Transverse colon (tissue), 4 donors: ENCODE measurements at regions not wholly inside any gene's neighbourhood (a gene's known extent, or its start where the extent isn't known, plus 50 kb on each side); places are given as distances from the start of the nearest gene placed in this dataset.

Experiments
- DNase-seq: peaks from one replicate; pipeline ENCODE4 v3.0.0-alpha.2; 2019
- H3K27ac ChIP-seq, 4 donors: fragments of 200-600 bp; sonication (generic); 2 replicates each; pipeline ENCODE4 v1.5.1; 2016 to 2018; ENCODE audit warnings: inconsistent platforms in 4 of 4
- H3K27me3 ChIP-seq: fragments of 200-600 bp; sonication (generic); 2 replicates; pipeline ENCODE4 v1.5.1; 2017; ENCODE audit warnings: inconsistent platforms
- H3K36me3 ChIP-seq, 4 donors: fragments of 200-600 bp; sonication (generic); 2 replicates each; pipeline ENCODE4 v1.5.1; 2017 to 2019; ENCODE audit warnings: inconsistent platforms in 4 of 4
- H3K4me1 ChIP-seq, 4 donors: fragments of 200-600 bp; sonication (generic); 2 replicates each; pipeline ENCODE4 v1.5.1; 2017 to 2020; ENCODE audit warnings: inconsistent platforms in 4 of 4
- H3K4me3 ChIP-seq, 4 donors: fragments of 200-600 bp; sonication (generic); 1 replicate in 1 of 4; 2 replicates in 3 of 4; pipeline versions ENCODE4 v1.5.1 to v1.6.1; 2017 to 2019; ENCODE audit warnings: inconsistent platforms in 4 of 4
- H3K9me3 ChIP-seq, 2 donors: fragments of 200-600 bp; sonication (generic); 2 replicates each; pipeline ENCODE4 v1.5.1; 2017 to 2019; ENCODE audit warnings: inconsistent platforms in 2 of 2
- CTCF ChIP-seq, 5 experiments: fragments of 200-600 bp in 3 of 5; fragments of 450-650 bp in 2 of 5; sonication (generic) in 3 of 5; IDR thresholded peaks; 1 replicate in 2 of 5; 2 replicates in 3 of 5; pipeline ENCODE4 v1.5.1; 2016 to 2017; ENCODE audit warnings: antibody characterized with exemption in 5 of 5, inconsistent platforms in 3 of 5, mild to moderate bottlenecking in 2 of 5, moderate library complexity in 1 of 5
- EP300 ChIP-seq: sonication (generic); formaldehyde crosslinking; IDR thresholded peaks from one replicate; pipeline ENCODE4 v1.6.1; 2017; ENCODE audit warnings: antibody characterized with exemption, low read depth
- POLR2A ChIP-seq: fragments of 450-650 bp; IDR thresholded peaks from one replicate; pipeline ENCODE4 v1.6.1; 2016; ENCODE audit warnings: antibody characterized with exemption, mild to moderate bottlenecking, moderate library complexity
- POLR2AphosphoS5 ChIP-seq, 3 donors: sonication (generic); formaldehyde crosslinking; IDR thresholded peaks; one replicate each; pipeline ENCODE4 v1.6.1; 2016; ENCODE audit warnings: antibody characterized with exemption in 3 of 3
- WGBS, 2 donors: methylation state at CpG; one replicate each; pipeline ENCODE4 v1.1.5; 2018; ENCODE audit warnings: low coverage in 1 of 2; 5-methylcytosine and 5-hydroxymethylcytosine counted together
- in situ Hi-C, 4 donors: fragments of 200-750 bp; cut with MboI; loops; one replicate each; pipeline versions ENCODE4 v1.15.0 to v1.15.1; 2017; ENCODE audit warnings: low sequenced_read_pairs in 3 of 4, low pct_ligation_motif_present in 1 of 4, low pct_unique_long_range_greater_than_20kb in 1 of 4
- intact Hi-C: fragments of 100-400 bp; cut with DNase I; formaldehyde crosslinking; loops from one replicate; pipeline ENCODE4 v1.15.1; 2023; ENCODE audit warnings: low total_unique reads

- no peaks in the 10 kb centered on the region for H3K36me3 ChIP-seq
- H3K4me3 ChIP-seq, result no peak overlapping the region
- in situ Hi-C loops, result no loop called here
- peaks cover 8 to 20% of the 10 kb centered on the region in 2 donors for H3K9me3 ChIP-seq
- no peaks in the 10 kb centered on the region for H3K4me1 ChIP-seq
- H3K27me3 ChIP-seq, result no peaks in the 10 kb centered on the region
- DNase-seq, result no peak
- intact Hi-C loops, result no loop called here
- 76% methylated on average over 3 of the region's 3 CpGs; no CpG with 5 or more reads in 1 of the 2 donors for WGBS, 2 donors
- TF ChIP-seq POLR2AphosphoS5 (IDR thresholded peaks at IDR 0.05), result no peak
- no peak overlapping the region for H3K27ac ChIP-seq
These were observed 197.2 kb upstream of the SLC10A2 start for GRCh38 chr13:103263448-103263847.

- no peak for DNase-seq
- 51 to 52% methylated on average over 4 of the region's 4 CpGs for WGBS, 2 donors
- intact Hi-C loops, result no loop called here
- H3K9me3 ChIP-seq, result peaks cover 0 to 5% of the 10 kb centered on the region in 2 donors
- no peak overlapping the region for H3K27ac ChIP-seq
- H3K4me3 ChIP-seq, result no peak overlapping the region
- in situ Hi-C loops, result no loop called here
- no peak for TF ChIP-seq POLR2A
- TF ChIP-seq CTCF (IDR thresholded peaks at IDR 0.05), result no peak
- TF ChIP-seq EP300, result no peak
- no peak for TF ChIP-seq POLR2AphosphoS5 (IDR thresholded peaks at IDR 0.05)
- H3K4me1 ChIP-seq, result no peaks in the 10 kb centered on the region
- no peaks in the 10 kb centered on the region for H3K27me3 ChIP-seq
- H3K36me3 ChIP-seq, result no peaks in the 10 kb centered on the region
These were observed 189.5 kb upstream of the SLC10A2 start for GRCh38 chr13:103255587-103256301.

- Histone ChIP-seq H3K27me3 (no peaks in the 10 kb centered on the region), H3K27ac (no peak overlapping the region), H3K36me3 (no peaks in the 10 kb centered on the region), H3K4me1 (no peaks in the 10 kb centered on the region), H3K9me3 (no peaks in the 10 kb centered on the region), H3K4me3 (no peak overlapping the region)
- no peak for TF ChIP-seq POLR2AphosphoS5 (IDR thresholded peaks at IDR 0.05)
- TF ChIP-seq POLR2A, result no peak
- TF ChIP-seq CTCF (IDR thresholded peaks at IDR 0.05), result no peak
- TF ChIP-seq EP300, result no peak
- WGBS, 2 donors, result 100% methylated on average over 1 of the region's 1 CpG; no CpG with 5 or more reads in 1 of the 2 donors
- DNase-seq, result no peak
- in situ Hi-C loops (no loop called here), intact Hi-C loops (no loop called here)
These were observed 183.9 kb upstream of the SLC10A2 start for GRCh38 chr13:103250071-103250470.

GRCh38 chr13:103246581-103247200, 180.5 kb upstream of the SLC10A2 start:
- WGBS, 2 donors, result 70 to 86% methylated on average over 5 to 8 of the region's 8 CpGs

More at GRCh38 chr13:103246581-103247200, 180.5 kb upstream of the SLC10A2 start:
- intact Hi-C loops (no loop called here), in situ Hi-C loops (no loop called here)
- Histone ChIP-seq H3K27ac (no peak overlapping the region), H3K36me3 (no peaks in the 10 kb centered on the region), H3K4me3 (no peak overlapping the region), H3K4me1 (no peaks in the 10 kb centered on the region), H3K27me3 (no peaks in the 10 kb centered on the region), H3K9me3 (no peaks in the 10 kb centered on the region)
- no peak for DNase-seq
- TF ChIP-seq POLR2AphosphoS5 (IDR thresholded peaks at IDR 0.05) (no peak), EP300 (no peak), CTCF (IDR thresholded peaks at IDR 0.05) (no peak), POLR2A (no peak)
